Mucosa of descending colon (tissue), 3 donors: ENCODE measurements at regions not wholly inside any gene's neighbourhood (a gene's known extent, or its start where the extent isn't known, plus 50 kb on each side); places are given as distances from the start of the nearest gene placed in this dataset.
"Not testable (repeated sequence)": the region's sequence is repeated elsewhere in the genome, so short reads cannot be mapped to it uniquely, and the experiment has no call there.

ENCODE experiments used
- ATAC-seq: fragments of 200-7000 bp; cut with Tn5 transposase; one replicate; pipeline ENCODE4 v1.9.1; 2020; ENCODE audit warnings: mild to moderate bottlenecking, moderate library complexity
- DNase-seq, 3 donors: peaks; one replicate each; pipeline ENCODE4 v3.0.0-alpha.2; 2020
- H3K36me3 ChIP-seq: fragments of 200-600 bp; one replicate; pipeline ENCODE4 v1.8.0; 2021; ENCODE audit warnings: low read depth, mild to moderate bottlenecking
- H3K4me1 ChIP-seq: fragments of 200-600 bp; one replicate; pipeline ENCODE4 v1.8.0; 2021; ENCODE audit warnings: low read depth, mild to moderate bottlenecking
- H3K4me3 ChIP-seq: fragments of 200-600 bp; one replicate; pipeline ENCODE4 v1.8.0; 2021; ENCODE audit warnings: mild to moderate bottlenecking
- H3K9me3 ChIP-seq: fragments of 200-600 bp; one replicate; pipeline ENCODE4 v1.8.0; 2021; ENCODE audit warnings: mild to moderate bottlenecking
- CTCF ChIP-seq: fragments of 200-600 bp; IDR thresholded peaks from one replicate; pipeline ENCODE4 v1.8.0; 2022; ENCODE audit warnings: antibody characterized with exemption, mild to moderate bottlenecking
- intact Hi-C, 2 donors: fragments of 100-400 bp; cut with DNase I in 1 of 2; cut with micrococcal nuclease in 1 of 2; formaldehyde crosslinking; loops; one replicate each; pipeline versions ENCODE4 v1.11.0 to v1.11.1; 2022; cut with DNase I, micrococcal nuclease
- donor health status: DM: no; HTN: no; CAD: no; lungs with moderate emphysema.
- donor health status: DM: no; HTN: no; CAD: no.
- donor health status: DM: no; HTN: yes; CAD: no.

- intact Hi-C loops = no loop called here
- DNase-seq (no peak), ATAC-seq (no peak)
- Histone ChIP-seq H3K4me3 (no peak overlapping the region), H3K9me3 (no peaks in the 10 kb centered on the region), H3K36me3 (no peaks in the 10 kb centered on the region), H3K4me1 (no peaks in the 10 kb centered on the region)
- TF ChIP-seq CTCF = no peak
These were observed 51.2 kb upstream of the LBX1 start for GRCh38 chr10:101280511-101280910.

GRCh38 chr10:101280921-101281320 is 51.7 kb upstream of the LBX1 start:
- H3K36me3 ChIP-seq, ATAC-seq, DNase-seq, H3K9me3 ChIP-seq, H3K4me3 ChIP-seq, intact Hi-C loops, H3K4me1 ChIP-seq: not testable (repeated sequence)

GRCh38 chr10:101282947-101283346 is 53.7 kb upstream of the LBX1 start:
- DNase-seq (no peak), ATAC-seq (no peak)
- TF ChIP-seq CTCF = no peak
- H3K9me3 ChIP-seq = no peaks in the 10 kb centered on the region
- H3K4me1 ChIP-seq = peaks cover 3% of the 10 kb centered on the region
- intact Hi-C loops = no loop called here
- no peaks in the 10 kb centered on the region for H3K36me3 ChIP-seq
- no peak overlapping the region for H3K4me3 ChIP-seq

- no peak for TF ChIP-seq CTCF
- ATAC-seq (no peak), DNase-seq (no peak)
- peaks cover 4% of the 10 kb centered on the region for H3K4me1 ChIP-seq
- intact Hi-C loops = no loop called here
- H3K9me3 ChIP-seq = no peaks in the 10 kb centered on the region
- H3K4me3 ChIP-seq = no peak overlapping the region
- H3K36me3 ChIP-seq = no peaks in the 10 kb centered on the region
These were observed 54.5 kb upstream of the LBX1 start for GRCh38 chr10:101283762-101284100.

DNA sequence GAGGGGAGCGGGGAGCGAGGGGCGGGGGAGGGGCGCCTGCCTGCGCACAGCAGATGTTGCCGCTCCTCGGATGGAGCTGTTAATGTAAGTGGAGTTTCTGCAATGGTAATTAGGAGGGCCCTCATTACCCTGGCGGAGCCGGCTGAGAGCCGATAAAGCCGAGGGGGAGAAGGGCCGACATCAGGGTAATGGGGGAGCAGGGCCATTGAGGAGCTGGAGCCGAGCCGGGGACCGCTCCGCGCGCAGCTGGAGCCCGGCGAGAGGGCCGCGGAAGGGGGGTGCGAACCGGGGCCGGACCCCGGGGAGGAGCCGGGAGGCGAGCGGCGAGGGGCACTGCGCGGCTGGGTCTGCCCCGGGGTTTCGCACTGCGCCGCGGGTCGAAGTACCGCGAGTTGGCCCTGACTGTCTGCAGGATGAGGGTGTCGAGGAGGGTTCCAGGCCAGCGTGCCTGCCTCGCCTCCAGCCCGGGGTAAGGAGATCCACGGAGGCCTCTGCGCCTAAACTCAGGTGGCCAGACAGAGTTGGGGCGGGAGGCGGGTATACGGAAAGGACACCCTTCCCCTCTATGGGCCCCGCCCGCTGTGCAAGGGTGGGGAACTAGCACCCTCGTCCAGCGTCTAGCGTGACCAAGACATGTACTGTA is 55.0 kb upstream of the LBX1 start:
- intact Hi-C loops = no loop called here
- H3K36me3 ChIP-seq = no peaks in the 10 kb centered on the region
- DNase-seq (no peak), ATAC-seq (no peak)
- peaks cover 4% of the 10 kb centered on the region for H3K4me1 ChIP-seq
- no peak overlapping the region for H3K4me3 ChIP-seq
- H3K9me3 ChIP-seq = no peaks in the 10 kb centered on the region
- no peak for TF ChIP-seq CTCF

- no peaks in the 10 kb centered on the region for H3K36me3 ChIP-seq
- DNase-seq (no peak), ATAC-seq (no peak)
- H3K9me3 ChIP-seq = no peaks in the 10 kb centered on the region
- no peak overlapping the region for H3K4me3 ChIP-seq
- H3K4me1 ChIP-seq = peaks cover 4% of the 10 kb centered on the region
- TF ChIP-seq CTCF = no peak
- intact Hi-C loops = no loop called here
These were observed 55.6 kb upstream of the LBX1 start for GRCh38 chr10:101284744-101285463.
